Endothelial cell of umbilical vein (primary cell): ENCODE measurements at regions not wholly inside any gene's neighbourhood (a gene's known extent, or its start where the extent isn't known, plus 50 kb on each side); places are given as distances from the start of the nearest gene placed in this dataset.

Source experiments
- BruUV-seq: library from RNA; stranded (reverse); fragments of 400-500 nt; replicated peaks from 2 replicates; lab custom pipeline; 2021; lab: Mats Ljungman, UMichigan
- CTCF ChIA-PET: fragments of 300-600, 350-600 bp; sonication (Branson Sonifier 250); formaldehyde crosslinking; loops from one replicate; lab custom pipeline; 2021; ENCODE audit warnings: antibody characterized with exemption, inconsistent platforms; lab: Charles Lee
- POLR2A ChIA-PET: fragments of 300-600, 350-600 bp; sonication (Branson Sonifier 250); formaldehyde crosslinking; loops from one replicate; lab custom pipeline; 2021; ENCODE audit warnings: antibody characterized with exemption, inconsistent platforms; lab: Charles Lee
- DNase-seq: peaks from one replicate; pipeline ENCODE4 v3.0.0-alpha.2; 2011; ENCODE audit warnings: low read depth, low spot score
- FAIRE-seq: peaks from 2 replicates; lab custom pipeline; 2011; peaks lifted over from hg19 to GRCh38; lab: Jason Lieb, UNC
- H2AFZ ChIP-seq: 2 replicates; pipeline ENCODE4 v1.6.0; 2012; ENCODE audit warnings: low read depth, low read length, control low read depth, inconsistent platforms
- H3K27ac ChIP-seq: 2 replicates; pipeline ENCODE4 v1.5.1; 2011; ENCODE audit warnings: low read depth, mild to moderate bottlenecking, control low read depth, low read length, moderate library complexity; ENCODE audit not compliant: insufficient read depth
- H3K27me3 ChIP-seq, 2 experiments: 2 replicates each; pipeline versions ENCODE4 v1.6.0 to v1.6.1; 2011; ENCODE audit warnings: low read length in 2 of 2, mixed read lengths in 1 of 2; ENCODE audit not compliant: control insufficient read depth in 2 of 2, insufficient read depth in 2 of 2
- H3K36me3 ChIP-seq, 2 experiments: 2 replicates in 1 of 2; 3 replicates in 1 of 2; pipeline ENCODE4 v1.5.1; 2011; ENCODE audit warnings: low read length in 2 of 2, mild to moderate bottlenecking in 1 of 2, moderate library complexity in 1 of 2; ENCODE audit not compliant: control insufficient read depth in 2 of 2, insufficient read depth in 2 of 2; ENCODE audit errors: extremely low read depth in 1 of 2
- H3K4me1 ChIP-seq: 3 replicates; pipeline ENCODE4 v1.5.1; 2011; ENCODE audit warnings: mild to moderate bottlenecking, low read length; ENCODE audit not compliant: control insufficient read depth, insufficient read depth; ENCODE audit errors: extremely low read depth
- H3K4me2 ChIP-seq: 2 replicates; pipeline ENCODE4 v1.6.1; 2011; ENCODE audit warnings: low read length, control low read depth, mixed read lengths; ENCODE audit not compliant: insufficient read depth
- H3K4me3 ChIP-seq, 3 experiments: fragments of 200-600 bp in 1 of 3; sonication (generic), shearing (Covaris generic) in 1 of 3; replicated peaks in 1 of 3; 2 replicates each; pipeline ENCODE4 v1.5.1; 2011 to 2016; ENCODE audit warnings: control low read depth in 3 of 3, low read length in 3 of 3, mild to moderate bottlenecking in 2 of 3, inconsistent platforms in 1 of 3, low read depth in 1 of 3, moderate library complexity in 1 of 3; ENCODE audit not compliant: insufficient read depth in 1 of 3
- H3K79me2 ChIP-seq: 2 replicates; pipeline ENCODE4 v1.6.0; 2012; ENCODE audit warnings: low read length, inconsistent platforms; ENCODE audit not compliant: control insufficient read depth, insufficient read depth
- H3K9ac ChIP-seq: replicated peaks from 2 replicates; pipeline ENCODE3; 2011; ENCODE audit warnings: low read length, control low read depth; ENCODE audit not compliant: insufficient read depth; ENCODE audit errors: extremely low read depth
- H3K9me1 ChIP-seq: replicated peaks from 3 replicates; pipeline ENCODE4 v1.6.0; 2011; ENCODE audit warnings: mild to moderate bottlenecking, low read length; ENCODE audit not compliant: control insufficient read depth, insufficient read depth; ENCODE audit errors: extremely low read depth
- H3K9me3 ChIP-seq: replicated peaks from 2 replicates; pipeline ENCODE4 v1.5.1; 2012; ENCODE audit warnings: low read length, inconsistent platforms; ENCODE audit not compliant: control insufficient read depth, insufficient read depth
- H4K20me1 ChIP-seq: replicated peaks from 2 replicates; pipeline ENCODE3; 2011; ENCODE audit warnings: mild to moderate bottlenecking, low read length; ENCODE audit not compliant: control insufficient read depth, insufficient read depth; ENCODE audit errors: extremely low read depth
- EZH2 ChIP-seq: IDR thresholded peaks from 2 replicates; pipeline ENCODE4 v1.6.1; 2012; ENCODE audit warnings: borderline replicate concordance, low read depth, mild to moderate bottlenecking, moderate library complexity, low read length, inconsistent platforms; ENCODE audit not compliant: severe bottlenecking
- JUN ChIP-seq: IDR thresholded peaks from 2 replicates; pipeline ENCODE4 v1.6.1; 2011; ENCODE audit warnings: borderline replicate concordance, low read depth; ENCODE audit not compliant: insufficient read length, insufficient read depth
- MYC ChIP-seq: IDR thresholded peaks from one replicate; pipeline ENCODE4 v1.6.1; 2011; ENCODE audit warnings: mild to moderate bottlenecking, low read depth, low read length
- POLR2A ChIP-seq: IDR thresholded peaks from 2 replicates; pipeline ENCODE4 v1.6.1; 2012; ENCODE audit warnings: low read depth, mild to moderate bottlenecking, control low read depth, low read length
- POLR2AphosphoS5 ChIP-seq: IDR thresholded peaks from 2 replicates; pipeline ENCODE4 v1.6.1; 2012; ENCODE audit warnings: low read depth, mild to moderate bottlenecking, control low read depth, low read length, moderate library complexity; ENCODE audit not compliant: insufficient read depth
- dilution Hi-C: fragments of 300-500 bp; cut with MboI; formaldehyde crosslinking; loops from one replicate; pipeline ENCODE4 v1.15.0; 2019; ENCODE audit warnings: low sequenced_read_pairs; ENCODE audit not compliant: extremely low pct_ligation_motif_present
- intact Hi-C: fragments of 100-400 bp; cut with micrococcal nuclease; formaldehyde crosslinking; loops from one replicate; pipeline ENCODE4 v1.10.0; 2022
- TF ChIP-seq, protein P1 (sequence below): IDR thresholded peaks from 2 replicates; pipeline ENCODE4 v1.6.1; 2011; ENCODE audit not compliant: insufficient read depth, insufficient read length
- TF ChIP-seq, protein P2 (sequence below), 2 donors: IDR thresholded peaks; 1 replicate in 1 of 2; 2 replicates in 1 of 2; pipeline ENCODE4 v1.5.1; 2011; ENCODE audit warnings: low read length in 2 of 2, mild to moderate bottlenecking in 2 of 2, moderate library complexity in 2 of 2, control low read depth in 1 of 2, inconsistent platforms in 1 of 2, low read depth in 1 of 2; ENCODE audit not compliant: insufficient read depth in 1 of 2; ENCODE audit errors: extremely low read depth in 1 of 2

DNA sequence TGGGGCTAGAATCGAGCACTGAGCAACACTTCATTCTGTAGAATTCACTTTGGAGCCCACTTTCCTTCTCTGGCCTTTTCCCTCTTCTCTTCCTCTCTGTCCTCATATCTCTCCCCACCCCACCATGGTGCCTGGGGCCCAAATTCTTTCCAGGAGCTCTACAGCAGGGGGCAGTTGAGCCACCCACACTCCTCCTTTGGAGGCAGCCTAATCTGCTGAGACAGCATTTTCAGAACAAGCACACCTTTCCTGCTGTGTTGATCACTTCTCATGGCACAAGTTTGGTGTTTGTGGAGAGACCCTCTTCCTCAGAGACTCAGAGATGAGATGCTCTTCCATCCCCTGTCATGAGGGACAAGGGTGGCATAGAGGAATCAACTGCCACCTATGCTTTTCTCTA is 52.0 kb upstream of the PRR23C start:
- no peak for FAIRE-seq
- dilution Hi-C loops (no loop called here), intact Hi-C loops (no loop called here)
- H4K20me1 ChIP-seq, result no peaks in the 10 kb centered on the region
- no TSS peak for BruUV-seq
- no peaks in the 10 kb centered on the region for H3K9me1 ChIP-seq
- no peaks in the 10 kb centered on the region for H3K79me2 ChIP-seq
- ChIA-PET POLR2A (no interaction called here), CTCF (interaction anchor here (4.1 kb wide), 1 partner anchor 16 kb away, joined by 21 read pairs; no protein-coding TSS in a partner anchor)
- no peak overlapping the region for H3K27ac ChIP-seq
- no peak for TF ChIP-seq POLR2AphosphoS5
- TF ChIP-seq EZH2, result no peak
- TF ChIP-seq, protein P1, sequence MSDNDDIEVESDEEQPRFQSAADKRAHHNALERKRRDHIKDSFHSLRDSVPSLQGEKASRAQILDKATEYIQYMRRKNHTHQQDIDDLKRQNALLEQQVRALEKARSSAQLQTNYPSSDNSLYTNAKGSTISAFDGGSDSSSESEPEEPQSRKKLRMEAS, result no peak
- TF ChIP-seq MYC, result no peak
- TF ChIP-seq POLR2A, result no peak
- TF ChIP-seq JUN, result no peak
- TF ChIP-seq, protein P2, sequence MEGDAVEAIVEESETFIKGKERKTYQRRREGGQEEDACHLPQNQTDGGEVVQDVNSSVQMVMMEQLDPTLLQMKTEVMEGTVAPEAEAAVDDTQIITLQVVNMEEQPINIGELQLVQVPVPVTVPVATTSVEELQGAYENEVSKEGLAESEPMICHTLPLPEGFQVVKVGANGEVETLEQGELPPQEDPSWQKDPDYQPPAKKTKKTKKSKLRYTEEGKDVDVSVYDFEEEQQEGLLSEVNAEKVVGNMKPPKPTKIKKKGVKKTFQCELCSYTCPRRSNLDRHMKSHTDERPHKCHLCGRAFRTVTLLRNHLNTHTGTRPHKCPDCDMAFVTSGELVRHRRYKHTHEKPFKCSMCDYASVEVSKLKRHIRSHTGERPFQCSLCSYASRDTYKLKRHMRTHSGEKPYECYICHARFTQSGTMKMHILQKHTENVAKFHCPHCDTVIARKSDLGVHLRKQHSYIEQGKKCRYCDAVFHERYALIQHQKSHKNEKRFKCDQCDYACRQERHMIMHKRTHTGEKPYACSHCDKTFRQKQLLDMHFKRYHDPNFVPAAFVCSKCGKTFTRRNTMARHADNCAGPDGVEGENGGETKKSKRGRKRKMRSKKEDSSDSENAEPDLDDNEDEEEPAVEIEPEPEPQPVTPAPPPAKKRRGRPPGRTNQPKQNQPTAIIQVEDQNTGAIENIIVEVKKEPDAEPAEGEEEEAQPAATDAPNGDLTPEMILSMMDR (IDR thresholded peaks at IDR 0.05; ENCODE audit: extremely low read depth in 1 of 2, insufficient read depth in 1 of 2, low read depth in 1 of 2, low read length in 2 of 2), result no peak
- no peak overlapping the region for H3K4me3 ChIP-seq
- no peak overlapping the region for H3K9ac ChIP-seq
- no peak overlapping the region for H2AFZ ChIP-seq
- no peak for DNase-seq
- no peaks in the 10 kb centered on the region for H3K36me3 ChIP-seq
- no peak overlapping the region for H3K4me2 ChIP-seq
- H3K27me3 ChIP-seq, result no peaks in the 10 kb centered on the region
- no peaks in the 10 kb centered on the region for H3K9me3 ChIP-seq
- no peaks in the 10 kb centered on the region for H3K4me1 ChIP-seq
